ENCODE measurements at regions not wholly inside any gene's neighbourhood (a gene's known extent, or its start where the extent isn't known, plus 50 kb on each side); places are given as distances from the start of the nearest gene placed in this dataset.

- Histone ChIP-seq H3K79me2 (ENCODE audit: control insufficient read depth, insufficient read depth, low read length, unreplicated experiment) (no peaks in the 10 kb centered on the region), H3K4me1 (ENCODE audit: control insufficient read depth, insufficient read depth, low read length, unreplicated experiment) (peaks cover 16% of the 10 kb centered on the region), H3K4me3 (ENCODE audit: low read depth, low read length) (no peak overlapping the region), H3K36me3 (ENCODE audit: insufficient read depth, low read length) (no peaks in the 10 kb centered on the region), H3K27ac (ENCODE audit: low read depth, low read length) (0 out of 2 replicates have a peak overlapping the region, but pooled peaks have one; percentile 32), H2AFZ (ENCODE audit: low read length, unreplicated experiment) (no peak overlapping the region), H3K27me3 (ENCODE audit: insufficient read depth, low read length) (no peaks in the 10 kb centered on the region)
These were observed 66.8 kb upstream of the PTCHD4 start for GRCh38 chr6:48177786-48178185.

DNA sequence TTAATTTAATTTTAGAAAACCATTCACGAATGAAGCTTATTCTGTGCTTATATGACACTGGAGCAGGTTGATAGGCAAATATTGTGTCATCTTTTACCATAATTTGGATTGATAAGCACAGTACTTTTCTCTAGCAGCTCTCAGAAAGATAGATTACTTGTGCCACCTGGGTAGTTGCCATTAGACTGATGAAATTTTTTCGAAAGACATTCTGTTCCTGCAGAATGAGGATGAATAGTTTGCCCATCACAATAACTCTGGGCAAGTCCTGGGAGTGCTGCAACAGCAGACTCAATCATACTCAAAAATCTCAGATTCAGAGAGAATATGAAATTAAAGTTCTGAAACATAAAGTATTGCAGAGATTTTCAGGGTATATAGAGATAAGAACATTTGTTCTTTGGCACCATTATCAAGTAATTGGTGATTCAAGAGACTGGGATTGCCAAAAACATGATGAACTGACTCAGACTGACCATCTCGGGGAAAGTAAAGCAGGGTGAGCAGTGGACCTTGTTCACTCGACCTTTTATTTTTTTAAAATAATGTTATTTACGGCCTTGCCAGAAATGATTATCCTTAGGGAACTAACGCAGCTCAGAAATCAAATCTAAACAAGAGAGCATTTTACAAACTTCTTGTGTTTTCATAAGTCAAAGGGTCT, 65.8 kb upstream of the PTCHD4 start:
- no peaks in the 10 kb centered on the region for H3K79me2 ChIP-seq (ENCODE audit: control insufficient read depth, insufficient read depth, low read length, unreplicated experiment)
- no peaks in the 10 kb centered on the region for H3K27me3 ChIP-seq (ENCODE audit: insufficient read depth, low read length)
- H3K36me3 ChIP-seq (ENCODE audit: insufficient read depth, low read length): no peaks in the 10 kb centered on the region
- peak overlapping the region; percentile 32 for H3K27ac ChIP-seq (ENCODE audit: low read depth, low read length)
- H3K4me1 ChIP-seq (ENCODE audit: control insufficient read depth, insufficient read depth, low read length, unreplicated experiment): peaks cover 15% of the 10 kb centered on the region
- H3K4me3 ChIP-seq (ENCODE audit: low read depth, low read length): peak overlapping the region; percentile 51
- peak overlapping the region; percentile 19 for H2AFZ ChIP-seq (ENCODE audit: low read length, unreplicated experiment)

- Histone ChIP-seq H3K79me2 (ENCODE audit: control insufficient read depth, insufficient read depth, low read length, unreplicated experiment) (no peaks in the 10 kb centered on the region), H3K4me3 (ENCODE audit: low read depth, low read length) (no peak overlapping the region), H3K27ac (ENCODE audit: low read depth, low read length) (no peak overlapping the region), H3K36me3 (ENCODE audit: insufficient read depth, low read length) (no peaks in the 10 kb centered on the region), H3K27me3 (ENCODE audit: insufficient read depth, low read length) (no peaks in the 10 kb centered on the region), H2AFZ (ENCODE audit: low read length, unreplicated experiment) (no peak overlapping the region), H3K4me1 (ENCODE audit: control insufficient read depth, insufficient read depth, low read length, unreplicated experiment) (no peaks in the 10 kb centered on the region)
These were observed 58.6 kb upstream of the PTCHD4 start for GRCh38 chr6:48169635-48170034.

Measured in ACC112 (cell line).